Pulmonary artery endothelial cell (primary cell): ENCODE measurements at regions not wholly inside any gene's neighbourhood (a gene's known extent, or its start where the extent isn't known, plus 50 kb on each side); places are given as distances from the start of the nearest gene placed in this dataset.
"Not testable (repeated sequence)": the region's sequence is repeated elsewhere in the genome, so short reads cannot be mapped to it uniquely, and the experiment has no call there.

Experiments
- DNase-seq: peaks from one replicate; pipeline ENCODE4 v3.0.0-alpha.2; 2011; ENCODE audit warnings: low read depth, low spot score

GRCh38 chr13:80180740-80181355 is 160.1 kb downstream of the SPRY2 start:
- DNase-seq, result no peak

GRCh38 chr13:80177327-80177726 is 163.6 kb downstream of the SPRY2 start:
- no peak for DNase-seq

DNA sequence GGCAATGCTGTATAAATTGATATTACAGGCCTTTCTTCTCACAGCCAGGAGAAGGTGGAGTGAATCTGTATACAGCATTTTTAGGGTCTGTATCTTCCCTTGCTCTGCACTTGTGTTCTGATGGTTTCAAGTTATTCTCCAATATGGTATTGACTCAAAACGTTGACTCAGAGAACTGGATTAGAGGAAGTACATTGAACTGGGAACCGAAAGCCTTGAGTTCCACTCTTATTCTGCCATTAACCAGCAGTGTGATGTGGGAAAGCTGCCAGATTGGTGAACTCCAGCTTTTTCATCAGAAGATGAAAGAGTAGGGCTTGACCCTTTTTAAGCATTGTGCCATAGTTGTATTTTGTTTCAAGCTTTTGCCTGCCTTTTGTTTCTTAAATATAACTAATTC is 167.7 kb downstream of the SPRY2 start:
- no peak for DNase-seq

GRCh38 chr13:80171096-80171495 is 169.8 kb downstream of the SPRY2 start:
- no peak for DNase-seq

DNA sequence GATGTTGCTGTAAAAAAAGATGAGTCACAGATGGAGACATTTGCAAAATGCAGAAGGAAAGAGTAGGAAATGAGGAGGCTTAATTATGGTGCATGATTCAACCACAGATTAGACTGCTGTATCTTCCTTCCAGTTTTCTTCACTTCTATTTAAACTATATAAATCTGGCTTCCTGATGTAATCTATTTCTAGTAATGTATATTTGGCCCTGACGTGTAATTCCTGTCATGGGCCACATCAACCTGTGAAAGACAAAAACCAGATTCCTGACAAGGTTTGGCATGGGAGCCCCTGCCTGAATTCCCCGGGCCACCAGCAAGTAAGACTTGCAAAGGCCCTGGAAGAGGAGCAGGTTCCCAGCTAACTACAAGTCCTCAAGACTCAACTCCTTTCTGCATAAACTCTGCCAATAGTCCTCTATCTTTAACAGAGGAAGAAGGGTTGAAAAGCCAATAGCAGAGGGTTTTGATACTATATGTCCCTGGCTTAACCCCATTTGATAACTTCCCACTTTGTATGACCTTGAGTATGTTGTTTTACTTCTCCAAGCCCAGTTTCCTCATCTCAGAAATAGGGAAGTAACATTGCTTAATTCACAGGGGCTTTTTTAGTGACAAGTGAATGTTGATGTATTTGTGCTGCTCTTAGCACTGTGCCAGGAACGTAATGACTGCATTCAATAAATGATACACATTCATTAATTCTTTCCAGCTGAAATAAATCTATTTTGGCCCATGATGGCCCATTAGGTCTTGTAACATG is 172.7 kb downstream of the SPRY2 start:
- DNase-seq, result no peak

DNA sequence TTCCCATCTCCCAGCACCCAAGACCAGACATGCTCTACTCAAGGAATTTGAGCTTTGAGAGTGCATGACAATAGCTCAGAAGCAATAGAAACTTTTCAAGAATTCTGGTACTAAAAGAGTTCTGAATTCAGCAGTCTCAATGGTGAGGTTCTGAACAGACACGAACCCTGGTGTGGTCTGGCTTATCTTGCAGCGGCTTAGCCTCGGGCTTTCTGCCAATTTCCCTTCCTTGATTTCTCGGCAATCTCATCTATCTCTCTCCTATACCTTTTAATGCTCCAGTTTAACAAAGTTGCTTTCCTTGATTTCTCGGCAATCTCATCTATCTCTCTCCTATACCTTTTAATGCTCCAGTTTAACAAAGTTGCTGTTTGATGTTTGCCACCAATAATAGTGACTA is 174.6 kb downstream of the SPRY2 start:
- no peak for DNase-seq

GRCh38 chr13:80164462-80164861 is 176.5 kb downstream of the SPRY2 start:
- no peak for DNase-seq

DNA sequence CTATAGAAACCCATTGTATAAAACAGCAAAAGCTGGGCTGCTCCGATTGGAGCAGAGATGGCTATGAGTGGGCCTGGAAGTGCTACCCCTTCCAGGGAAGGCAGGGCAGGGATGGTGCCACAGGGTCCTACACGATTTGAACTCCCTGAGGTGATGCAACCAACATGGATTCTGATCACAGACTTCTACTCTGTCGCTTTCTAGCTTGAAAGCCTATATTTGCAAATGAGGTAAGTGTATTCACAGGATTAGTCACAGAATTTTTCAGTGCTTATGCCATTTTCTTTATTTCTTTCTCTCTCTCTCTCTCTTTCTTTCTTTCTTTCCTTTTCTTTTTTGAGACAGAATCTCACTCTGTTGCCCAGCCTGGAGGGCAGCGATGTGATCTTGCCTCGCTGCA is 179.0 kb downstream of the SPRY2 start:
- no peak for DNase-seq

DNA sequence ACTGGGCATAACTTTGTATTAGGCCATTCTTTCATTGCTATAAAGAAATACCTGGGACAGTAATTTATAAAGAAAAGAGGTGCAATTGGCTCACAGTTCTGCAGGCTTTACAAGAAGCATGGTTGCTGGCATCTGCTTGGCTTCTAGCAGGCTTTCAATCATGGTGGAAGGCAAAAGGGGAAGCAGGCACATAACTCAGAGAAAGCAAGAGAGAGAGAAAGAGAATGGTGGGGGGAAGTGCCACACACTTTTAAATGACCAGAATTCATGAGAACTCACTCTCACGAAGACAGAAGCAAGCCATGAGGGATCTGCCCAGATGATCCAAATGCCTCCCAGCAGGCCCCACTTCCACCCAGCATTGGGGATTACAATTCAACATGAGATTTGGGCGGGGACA is 179.7 kb downstream of the SPRY2 start:
- no peak for DNase-seq

DNA sequence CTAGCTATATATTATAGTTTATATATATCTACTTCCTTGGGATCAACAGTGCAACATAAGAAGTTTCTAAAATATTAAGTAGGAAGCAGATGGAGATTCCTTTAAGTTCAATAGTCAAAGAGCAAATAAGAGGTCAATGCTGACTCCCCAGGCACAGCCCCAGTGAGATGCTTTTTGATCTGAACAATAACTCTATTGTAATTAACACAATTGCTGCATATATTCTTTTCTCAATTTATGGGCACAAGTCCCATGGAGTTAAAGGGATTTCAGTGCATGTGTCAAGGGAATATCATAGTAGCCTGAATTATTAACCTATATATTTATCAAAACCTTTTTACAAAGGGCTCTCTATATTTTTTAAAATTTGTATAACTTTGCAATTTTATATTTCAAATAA is 180.8 kb downstream of the SPRY2 start:
- no peak for DNase-seq

- no peak for DNase-seq
These were observed 183.5 kb downstream of the SPRY2 start for GRCh38 chr13:80157261-80157932.

DNA sequence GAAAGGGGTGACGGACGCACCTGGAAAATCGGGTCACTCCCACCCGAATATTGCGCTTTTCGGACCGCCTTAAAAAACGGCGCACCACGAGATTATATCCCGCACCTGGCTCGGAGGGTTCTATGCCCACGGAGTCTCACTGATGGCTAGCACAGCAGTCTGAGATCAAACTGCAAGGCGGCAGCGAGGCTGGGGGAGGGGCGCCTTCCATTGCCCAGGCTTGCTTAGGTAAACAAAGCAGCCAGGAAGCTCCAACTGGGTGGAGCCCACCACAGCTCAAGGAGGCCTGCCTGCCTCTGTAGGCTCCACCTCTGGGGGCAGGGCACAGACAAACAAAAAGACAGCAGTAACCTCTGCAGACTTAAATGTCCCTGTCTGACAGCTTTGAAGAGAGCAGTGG is 188.8 kb downstream of the SPRY2 start:
- DNase-seq, result not testable (repeated sequence)

DNA sequence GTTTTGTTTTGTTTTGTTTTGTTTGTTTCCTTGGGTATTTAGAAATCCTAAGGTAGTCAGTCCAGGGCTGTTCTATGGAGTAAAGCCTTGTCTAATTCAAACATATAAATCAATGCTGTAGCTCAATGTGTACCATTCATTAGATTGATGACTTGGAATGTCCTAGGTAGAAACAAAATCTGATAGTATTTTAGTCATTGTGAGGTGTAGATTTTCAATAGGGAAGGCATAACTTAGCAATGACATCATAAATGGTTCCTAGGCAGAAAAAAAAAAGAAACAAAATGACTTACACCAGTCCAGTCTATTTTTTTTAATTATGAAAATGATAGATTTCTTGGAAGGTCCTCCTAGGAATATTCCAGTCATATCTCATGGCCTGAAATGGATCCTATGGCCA is 189.9 kb downstream of the SPRY2 start:
- DNase-seq, result no peak

- DNase-seq, result no peak
These were observed 191.2 kb downstream of the SPRY2 start for GRCh38 chr13:80149736-80150135.

DNA sequence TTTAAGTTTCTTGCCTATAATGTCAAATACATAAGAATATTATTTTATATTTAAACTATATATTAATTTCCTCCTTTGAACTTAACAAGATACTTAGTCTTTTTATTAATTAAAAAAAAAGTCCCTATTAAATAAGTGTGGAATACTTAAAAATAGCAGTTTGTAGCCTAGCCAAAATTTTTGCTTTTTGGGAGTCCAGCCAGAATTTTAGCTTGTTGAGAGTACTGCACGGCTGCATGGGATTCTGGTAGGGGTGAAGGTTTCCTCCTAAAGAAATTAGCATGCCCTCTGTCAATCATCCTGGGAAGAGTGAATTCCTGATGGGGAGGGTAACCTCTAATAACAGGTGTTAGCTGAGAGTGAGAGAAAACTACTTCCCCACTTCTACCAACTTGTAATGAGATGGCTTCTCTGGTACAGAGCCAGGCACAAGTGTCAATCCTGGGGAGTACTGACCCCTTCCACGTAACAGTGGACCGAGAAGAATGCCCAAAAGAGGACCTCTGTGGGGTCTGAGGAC is 195.7 kb downstream of the SPRY2 start:
- DNase-seq, result no peak

GRCh38 chr13:80144493-80144892 is 196.4 kb downstream of the SPRY2 start:
- DNase-seq, result no peak

DNA sequence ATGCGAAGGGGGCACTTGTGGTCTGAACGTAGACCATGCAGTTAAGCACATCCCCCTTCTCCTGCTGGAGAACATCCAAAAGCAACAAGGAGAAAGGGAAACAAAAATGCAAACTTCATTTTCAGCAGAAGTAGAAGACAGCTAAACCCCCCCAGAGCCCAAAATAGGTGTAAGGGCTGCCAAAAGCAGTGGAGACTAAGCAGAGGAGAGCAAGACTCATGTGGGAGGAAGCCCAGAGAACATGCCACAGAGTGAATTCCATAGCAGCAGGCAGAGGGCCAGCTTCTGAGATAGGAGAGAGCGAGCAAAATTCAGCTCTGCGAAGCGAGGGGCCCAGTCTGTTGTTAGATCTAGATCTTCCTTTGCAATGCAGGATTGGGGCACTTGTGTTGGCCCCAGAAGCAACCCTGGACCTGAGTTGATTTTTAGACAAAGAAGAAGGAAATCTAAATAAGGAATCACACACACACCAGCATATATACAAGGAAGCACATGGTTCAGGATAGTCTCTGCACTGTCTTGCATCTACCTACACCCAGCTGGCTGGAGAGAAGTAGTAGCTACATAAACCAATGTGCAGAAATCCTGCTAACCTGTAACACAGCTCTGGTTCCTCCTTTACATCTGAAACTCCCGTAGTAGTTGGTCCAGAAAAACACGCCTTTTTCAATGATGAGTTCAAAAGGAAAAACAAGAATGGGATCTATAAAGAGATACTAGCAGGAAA is 199.6 kb downstream of the SPRY2 start:
- no peak for DNase-seq

DNA sequence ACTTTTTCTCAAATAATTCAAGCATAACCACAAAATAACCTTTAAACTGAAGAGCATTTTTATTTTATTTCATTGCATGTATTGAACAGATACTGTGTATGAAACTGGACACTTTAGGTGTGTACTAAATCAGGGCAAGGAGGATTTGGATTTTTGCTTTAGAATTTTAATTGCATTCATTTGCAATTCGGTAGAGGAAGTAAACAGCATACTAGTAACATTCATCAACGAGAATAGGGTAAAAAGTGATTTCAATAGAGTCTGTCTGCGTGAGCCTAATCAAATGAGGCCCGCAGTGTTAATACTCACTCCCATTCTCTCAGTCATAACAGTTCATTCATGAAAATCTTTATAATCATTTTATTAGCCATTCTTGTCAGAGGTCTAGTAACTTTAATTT is 200.2 kb downstream of the SPRY2 start:
- no peak for DNase-seq

DNA sequence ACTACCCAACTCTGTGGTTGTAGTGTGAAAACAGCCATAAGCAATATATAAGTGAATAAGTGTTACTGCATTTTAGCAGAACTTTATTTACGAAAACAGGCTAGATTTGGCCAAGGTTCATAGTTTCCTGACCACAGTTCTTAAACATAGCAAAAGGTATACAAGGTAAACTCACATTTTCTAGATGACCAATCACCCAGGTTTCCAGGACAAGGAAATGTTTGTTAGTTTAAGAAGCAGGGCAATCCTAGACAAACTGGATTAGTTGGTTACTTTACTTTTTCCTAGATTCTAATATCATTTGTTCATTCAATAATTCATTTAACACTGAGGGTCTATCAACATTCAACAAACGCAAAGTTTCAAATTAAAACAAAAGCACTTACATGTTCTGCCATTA is 201.7 kb downstream of the SPRY2 start:
- no peak for DNase-seq

- DNase-seq, result no peak
These were observed 202.9 kb downstream of the SPRY2 start for GRCh38 chr13:80137994-80138393.

DNA sequence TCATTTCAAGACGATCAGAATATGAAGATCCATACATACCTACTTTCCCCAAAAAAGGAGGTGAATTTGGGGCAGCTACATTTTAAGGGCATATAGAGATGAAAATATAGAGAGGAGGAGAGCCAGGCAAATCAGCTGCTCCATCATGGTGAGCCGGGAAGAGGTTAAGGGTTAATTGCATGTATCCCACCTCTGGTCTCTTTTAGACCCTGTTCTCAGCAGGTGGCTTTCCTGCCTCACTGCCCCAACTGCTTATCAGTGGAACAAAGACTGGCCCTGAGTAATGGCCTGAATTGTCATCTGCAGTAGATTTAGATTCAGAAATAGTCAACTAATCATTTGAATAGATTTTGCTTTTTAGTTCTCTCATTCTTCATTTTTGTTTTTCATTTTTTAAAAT is 206.6 kb downstream of the SPRY2 start:
- DNase-seq, result no peak
